ENCODE measurements at regions not wholly inside any gene's neighbourhood (a gene's known extent, or its start where the extent isn't known, plus 50 kb on each side); places are given as distances from the start of the nearest gene placed in this dataset.

- TF ChIP-seq SUZ12 (IDR thresholded peaks at IDR 0.05; ENCODE audit: extremely low read depth, insufficient read depth, insufficient read length), result no peak
- TF ChIP-seq ZNF274 (IDR thresholded peaks at IDR 0.05; ENCODE audit: low read depth, low read length), result no peak
- TF ChIP-seq YY1 (IDR thresholded peaks at IDR 0.05; ENCODE audit: insufficient read depth, insufficient read length), result no peak
These were observed 167.5 kb downstream of the ZNF281 start for GRCh38 chr1:200242110-200243041.
